A549 (cell line): ENCODE measurements at regions not wholly inside any gene's neighbourhood (a gene's known extent, or its start where the extent isn't known, plus 50 kb on each side); places are given as distances from the start of the nearest gene placed in this dataset.

ENCODE experiments used
- ATAC-seq, 2 experiments: fragments of 200-7000 bp in 1 of 2; fragments of >200 bp in 1 of 2; cut with Nextera tagmentation in 1 of 2; cut with Tn5 transposase in 1 of 2; 3 replicates each; pipeline versions ENCODE4 v1.8.0 to v1.9.1; 2018 to 2020; ENCODE audit warnings: mild to moderate bottlenecking in 1 of 2, moderate library complexity in 1 of 2
- CTCF ChIA-PET: fragments of 300-600 bp; sonication (Branson Sonifier 250); formaldehyde crosslinking; extraction: SDS; loops from one replicate; lab custom pipeline; 2021; ENCODE audit warnings: antibody characterized with exemption, inconsistent platforms; lab: Yijun Ruan, JAX
- POLR2A ChIA-PET: fragments of 350-600 bp; formaldehyde crosslinking; extraction: SDS; loops from one replicate; lab custom pipeline; 2021; ENCODE audit warnings: antibody characterized with exemption, inconsistent platforms; lab: Yijun Ruan, JAX
- DNase-seq, 2 experiments: peaks; one replicate each; pipeline versions ENCODE4 v3.0.0 to v3.0.0-alpha.2; 2011 to 2016; ENCODE audit warnings: low read depth in 1 of 2, low spot score in 1 of 2
- FAIRE-seq: peaks from 2 replicates; lab custom pipeline; 2011; peaks lifted over from hg19 to GRCh38; lab: Jason Lieb, UNC
- H3K27ac ChIP-seq, 2 experiments: fragments of >200 bp; sonication (Bioruptor Twin); formaldehyde crosslinking; 3 replicates each; pipeline ENCODE4 v1.5.1; 2016 to 2017
- H3K4me1 ChIP-seq: fragments of >200 bp; sonication (Bioruptor Twin); formaldehyde crosslinking; 3 replicates; pipeline ENCODE4 v1.6.1; 2016
- H3K4me2 ChIP-seq: fragments of >200 bp; sonication (Bioruptor Twin); formaldehyde crosslinking; 3 replicates; pipeline ENCODE4 v1.6.1; 2016
- H3K4me3 ChIP-seq: fragments of >200 bp; sonication (Bioruptor Twin); formaldehyde crosslinking; 3 replicates; pipeline ENCODE4 v1.5.1; 2016
- H3K9me3 ChIP-seq: fragments of >200 bp; sonication (Bioruptor Twin); formaldehyde crosslinking; 3 replicates; pipeline ENCODE4 v1.6.1; 2016
- BHLHE40 ChIP-seq: IDR thresholded peaks from 2 replicates; pipeline ENCODE4 v1.6.1; 2012; ENCODE audit warnings: low read depth, low read length, inconsistent platforms
- CBX8 ChIP-seq: fragments of 200-600 bp; sonication (generic); IDR thresholded peaks from 2 replicates; pipeline ENCODE4 v1.6.1; 2016
- CEBPB ChIP-seq, 2 experiments: fragments of >200 bp in 1 of 2; sonication (Bioruptor Twin) in 1 of 2; formaldehyde crosslinking in 1 of 2; IDR thresholded peaks; 2 replicates each; pipeline ENCODE4 v1.6.1; 2012 to 2016
- CHD2 ChIP-seq: fragments of 150-350 bp; IDR thresholded peaks from 2 replicates; pipeline ENCODE4 v1.6.1; 2014; ENCODE audit warnings: low read length; ENCODE audit not compliant: partially characterized antibody
- CHD4 ChIP-seq: fragments of 200-600 bp; sonication (generic); IDR thresholded peaks from 2 replicates; pipeline ENCODE4 v1.6.1; 2016; ENCODE audit warnings: antibody characterized with exemption, mild to moderate bottlenecking, borderline replicate concordance
- EP300 ChIP-seq, 2 experiments: fragments of >200 bp; sonication (Bioruptor Twin); formaldehyde crosslinking; IDR thresholded peaks; 2 replicates in 1 of 2; 3 replicates in 1 of 2; pipeline ENCODE4 v1.6.1; 2016 to 2017
- ESRRA ChIP-seq: fragments of 150-350 bp; IDR thresholded peaks from 2 replicates; pipeline ENCODE4 v1.6.1; 2014; ENCODE audit warnings: mild to moderate bottlenecking, low read length, borderline replicate concordance
- FOSB ChIP-seq: fragments of 250-450 bp; sonication (Bioruptor Pico); IDR thresholded peaks from 2 replicates; pipeline ENCODE4 v1.5.0; 2020; ENCODE audit warnings: mild to moderate bottlenecking, moderate library complexity
- FOSL2 ChIP-seq, 2 experiments: fragments of 450-650 bp in 1 of 2; fragments of >200 bp in 1 of 2; sonication (Bioruptor Twin) in 1 of 2; formaldehyde crosslinking; IDR thresholded peaks; 2 replicates each; pipeline versions ENCODE4 v1.5.0 to v1.6.1; 2016 to 2020; ENCODE audit warnings: mild to moderate bottlenecking in 1 of 2, moderate library complexity in 1 of 2
- HDAC2 ChIP-seq: fragments of 200-600 bp; sonication (generic); IDR thresholded peaks from 2 replicates; pipeline ENCODE4 v1.6.1; 2016
- HOXA7 ChIP-seq: fragments of 250-450 bp; sonication (Bioruptor Pico); IDR thresholded peaks from 2 replicates; pipeline ENCODE4 v1.5.0; 2020; ENCODE audit warnings: mild to moderate bottlenecking, moderate library complexity
- JUN ChIP-seq, 2 experiments: fragments of >200 bp; sonication (Bioruptor Twin); formaldehyde crosslinking; IDR thresholded peaks; 2 replicates in 1 of 2; 3 replicates in 1 of 2; pipeline ENCODE4 v1.6.1; 2016 to 2017
- KDM1A ChIP-seq: fragments of 200-600 bp; sonication (generic); IDR thresholded peaks from 2 replicates; pipeline ENCODE4 v1.6.1; 2016; ENCODE audit warnings: low read depth, mild to moderate bottlenecking
- MAZ ChIP-seq: fragments of 150-350 bp; IDR thresholded peaks from 2 replicates; pipeline ENCODE4 v1.6.1; 2014; ENCODE audit warnings: antibody characterized with exemption, low read depth, low read length, borderline replicate concordance
- MYC ChIP-seq: IDR thresholded peaks from 2 replicates; pipeline ENCODE4 v1.6.1; 2012; ENCODE audit warnings: mild to moderate bottlenecking, inconsistent platforms, low read length, improper control_type of control experiment, borderline replicate concordance
- NPAS2 ChIP-seq: fragments of 250-450 bp; sonication (Bioruptor Pico); IDR thresholded peaks from 2 replicates; pipeline ENCODE4 v1.8.0; 2022; ENCODE audit warnings: mild to moderate bottlenecking, moderate library complexity, borderline replicate concordance
- NR3C1 ChIP-seq: fragments of >200 bp; sonication (Bioruptor Twin); formaldehyde crosslinking; IDR thresholded peaks from 3 replicates; pipeline ENCODE4 v1.6.1; 2017
- PHF8 ChIP-seq: fragments of 200-600 bp; sonication (generic); IDR thresholded peaks from 2 replicates; pipeline ENCODE4 v1.6.1; 2016; ENCODE audit warnings: low read depth, mild to moderate bottlenecking, antibody characterized with exemption, moderate library complexity, borderline replicate concordance
- POLR2A ChIP-seq: IDR thresholded peaks from 2 replicates; pipeline ENCODE4 v1.6.1; 2012; ENCODE audit warnings: mild to moderate bottlenecking, low read length
- POLR2AphosphoS2 ChIP-seq: conservative IDR thresholded peaks from 2 replicates; pipeline ENCODE4 v1.6.1; 2012; ENCODE audit warnings: low read length, improper control_type of control experiment, inconsistent platforms
- RAD21 ChIP-seq, 2 experiments: fragments of >200 bp in 1 of 2; sonication (Bioruptor Twin) in 1 of 2; formaldehyde crosslinking in 1 of 2; IDR thresholded peaks in 1 of 2; conservative IDR thresholded peaks in 1 of 2; 2 replicates in 1 of 2; 3 replicates in 1 of 2; pipeline ENCODE4 v1.6.1; 2012 to 2018; ENCODE audit warnings: inconsistent platforms in 1 of 2
- RFX5 ChIP-seq: fragments of 450-650 bp; IDR thresholded peaks from 2 replicates; pipeline ENCODE4 v1.7.1; 2014; ENCODE audit warnings: antibody characterized with exemption, mild to moderate bottlenecking, moderate library complexity
- RNF2 ChIP-seq: fragments of 200-600 bp; sonication (generic); IDR thresholded peaks from 2 replicates; pipeline ENCODE4 v1.6.1; 2016; ENCODE audit warnings: low read depth, mild to moderate bottlenecking, antibody characterized with exemption, moderate library complexity, borderline replicate concordance
- SMC3 ChIP-seq: fragments of >200 bp; sonication (Bioruptor Twin); formaldehyde crosslinking; IDR thresholded peaks from 3 replicates; pipeline ENCODE4 v1.6.1; 2018; ENCODE audit warnings: inconsistent platforms
- SREBF2 ChIP-seq: fragments of 450-650 bp; IDR thresholded peaks from 2 replicates; pipeline ENCODE4 v1.6.1; 2014; ENCODE audit warnings: mild to moderate bottlenecking, moderate library complexity
- TFCP2L1 ChIP-seq: fragments of 250-450 bp; sonication (Bioruptor Pico); IDR thresholded peaks from 2 replicates; pipeline ENCODE4 v1.5.0; 2021; ENCODE audit warnings: mild to moderate bottlenecking
- TP53 ChIP-seq: fragments of 250-450 bp; sonication (Bioruptor Pico); IDR thresholded peaks from 2 replicates; pipeline ENCODE4 v1.5.0; 2021; ENCODE audit warnings: mild to moderate bottlenecking, moderate library complexity
- ZNF302 ChIP-seq: fragments of 250-450 bp; sonication (Bioruptor Pico); IDR thresholded peaks from 2 replicates; pipeline ENCODE4 v1.9.0; 2021; ENCODE audit warnings: inconsistent platforms, mild to moderate bottlenecking, moderate library complexity
- ZSCAN20 ChIP-seq: fragments of 250-450 bp; sonication (Bioruptor Pico); IDR thresholded peaks from 2 replicates; pipeline ENCODE4 v1.8.0; 2022; ENCODE audit warnings: mild to moderate bottlenecking, moderate library complexity
- WGBS: methylation state at CpG from one replicate; pipeline ENCODE4 v1.1.6; 2017; ENCODE audit errors: missing lambda C conversion rate; 5-methylcytosine and 5-hydroxymethylcytosine counted together
- TF ChIP-seq, protein P1 (sequence below): IDR thresholded peaks from 2 replicates; pipeline ENCODE4 v1.6.1; 2012
- TF ChIP-seq, protein P2 (sequence below): fragments of 250-450 bp; sonication (Bioruptor Pico); IDR thresholded peaks from 2 replicates; pipeline ENCODE4 v1.5.0; 2020; ENCODE audit warnings: low read depth, mild to moderate bottlenecking, moderate library complexity

DNA sequence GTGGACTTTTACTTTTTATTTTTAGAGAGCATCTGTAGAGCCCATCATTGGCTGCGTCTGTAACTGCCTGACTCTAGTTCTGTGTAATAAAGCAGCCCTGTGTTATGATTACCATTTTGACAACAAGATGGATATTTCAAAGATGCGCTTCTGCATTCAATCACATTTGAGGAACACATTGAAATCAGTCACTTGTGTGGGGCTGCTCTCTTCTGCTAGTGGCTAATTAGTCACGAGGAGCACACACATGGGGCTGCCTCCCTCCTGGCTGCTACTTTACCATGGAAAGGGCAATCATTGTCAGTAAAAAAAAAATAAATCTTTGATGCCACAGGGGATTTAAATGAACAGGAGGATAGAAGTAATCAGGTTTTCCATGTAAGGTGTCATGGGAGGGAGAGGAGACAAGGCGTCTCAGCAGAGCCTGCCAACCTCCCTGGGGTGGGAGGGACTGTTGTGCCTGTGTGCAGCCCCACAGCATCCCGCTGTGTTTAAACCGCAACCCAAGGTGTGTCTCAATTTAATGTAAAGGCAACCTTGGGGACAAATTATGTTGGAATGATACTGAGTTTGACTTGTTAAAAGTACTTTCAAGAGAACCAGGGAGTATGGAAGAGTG, 205.2 kb upstream of the COBL start:
- WGBS, result 6% methylated on average over 6 of the region's 6 CpGs
- FAIRE-seq (no peak), DNase-seq (no peak), ATAC-seq (no peak)
- Histone ChIP-seq H3K9me3 (no peaks in the 10 kb centered on the region), H3K4me2 (no peak overlapping the region), H3K27ac (no peak overlapping the region), H3K4me1 (no peaks in the 10 kb centered on the region), H3K4me3 (no peak overlapping the region)
- CTCF ChIA-PET, result no interaction called here
- TF ChIP-seq SREBF2 (no peak), TP53 (CRISPR knock-in tag) (no peak)
- POLR2A ChIA-PET, result no interaction called here

DNA sequence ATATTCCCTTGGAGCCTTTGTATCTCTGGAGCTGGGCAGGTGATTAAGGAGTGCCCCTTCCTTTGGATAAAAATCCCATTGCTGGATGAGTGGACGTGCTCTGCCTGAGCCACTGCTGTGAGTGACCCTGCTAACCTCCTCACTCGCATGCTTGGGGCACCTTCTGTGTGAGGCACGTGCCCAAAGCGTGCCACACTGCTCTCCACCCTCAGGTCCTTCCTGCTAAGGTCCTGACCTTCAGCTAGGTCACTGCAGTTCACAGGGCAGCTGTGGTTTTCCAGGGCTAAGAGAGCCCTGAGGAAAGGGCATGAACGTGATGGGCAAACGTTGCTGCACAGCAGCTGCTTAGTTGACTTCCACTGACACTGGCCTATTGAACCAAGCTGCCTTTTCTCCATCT, 204.4 kb upstream of the COBL start:
- ATAC-seq, result no peak
- POLR2A ChIA-PET, result no interaction called here

DNA sequence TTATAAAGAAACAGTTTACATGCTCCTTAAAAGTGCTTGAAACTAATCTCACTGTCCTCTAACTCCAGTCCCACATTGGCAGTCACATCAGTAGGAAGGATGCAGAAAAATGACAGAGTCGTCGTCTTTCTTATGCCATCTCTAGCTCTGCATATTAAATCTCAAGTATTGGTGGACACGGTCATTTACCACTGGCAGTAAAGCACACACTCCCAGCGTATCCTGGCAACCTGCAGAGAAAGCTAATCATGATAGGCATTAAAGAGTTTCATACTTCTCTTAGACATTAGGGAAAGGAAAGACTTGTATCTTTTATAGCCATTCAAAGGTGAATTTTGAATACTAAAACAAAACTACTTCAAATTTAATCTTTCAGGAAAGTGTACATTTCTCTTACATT, 202.0 kb upstream of the COBL start:
- POLR2A ChIA-PET, result no interaction called here
- TF ChIP-seq TFCP2L1 (CRISPR knock-in tag) (no peak), JUN (IDR thresholded peaks at IDR 0.05) (no peak), ESRRA (no peak), POLR2AphosphoS2 (no peak), CHD4 (no peak), ZSCAN20 (CRISPR knock-in tag) (no peak), PHF8 (no peak), POLR2A (no peak), MAZ (no peak), FOSL2 (IDR thresholded peaks at IDR 0.05) (no peak), FOSL2 (CRISPR knock-in tag; IDR thresholded peaks at IDR 0.05) (no peak), FOSB (no peak), SREBF2 (no peak)
- TF ChIP-seq, protein P1, sequence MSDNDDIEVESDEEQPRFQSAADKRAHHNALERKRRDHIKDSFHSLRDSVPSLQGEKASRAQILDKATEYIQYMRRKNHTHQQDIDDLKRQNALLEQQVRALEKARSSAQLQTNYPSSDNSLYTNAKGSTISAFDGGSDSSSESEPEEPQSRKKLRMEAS, result no peak
- CTCF ChIA-PET, result no interaction called here
- H3K4me2 ChIP-seq, result no peak overlapping the region
- H3K9me3 ChIP-seq, result no peaks in the 10 kb centered on the region
- no peak for FAIRE-seq
- no peaks in the 10 kb centered on the region for H3K4me1 ChIP-seq
- no peak overlapping the region for H3K4me3 ChIP-seq
- no peak overlapping the region for H3K27ac ChIP-seq
- WGBS, result 0% methylated on average over 4 of the region's 4 CpGs
- ATAC-seq, result no peak
- no peak for DNase-seq

More for the DNA sequence above, 204.4 kb upstream of the COBL start:
- no peak overlapping the region for H3K4me2 ChIP-seq
- CTCF ChIA-PET, result no interaction called here
- no peak for DNase-seq
- H3K4me3 ChIP-seq, result no peak overlapping the region
- H3K4me1 ChIP-seq, result no peaks in the 10 kb centered on the region
- no peak for TF ChIP-seq KDM1A
- TF ChIP-seq NPAS2, result no peak
- no peak for TF ChIP-seq HOXA7 (CRISPR knock-in tag)
- no peak for TF ChIP-seq SMC3
- TF ChIP-seq CEBPB (IDR thresholded peaks at IDR 0.05), result no peak
- TF ChIP-seq ZNF302 (CRISPR knock-in tag), result no peak
- no peak for TF ChIP-seq SREBF2
- TF ChIP-seq BHLHE40, result no peak
- TF ChIP-seq CBX8, result no peak
- no peak for TF ChIP-seq MYC
- no peak for TF ChIP-seq RNF2
- H3K27ac ChIP-seq, result no peak overlapping the region
- no peaks in the 10 kb centered on the region for H3K9me3 ChIP-seq
- FAIRE-seq, result no peak
- 0% methylated on average over 6 of the region's 6 CpGs for WGBS

DNA sequence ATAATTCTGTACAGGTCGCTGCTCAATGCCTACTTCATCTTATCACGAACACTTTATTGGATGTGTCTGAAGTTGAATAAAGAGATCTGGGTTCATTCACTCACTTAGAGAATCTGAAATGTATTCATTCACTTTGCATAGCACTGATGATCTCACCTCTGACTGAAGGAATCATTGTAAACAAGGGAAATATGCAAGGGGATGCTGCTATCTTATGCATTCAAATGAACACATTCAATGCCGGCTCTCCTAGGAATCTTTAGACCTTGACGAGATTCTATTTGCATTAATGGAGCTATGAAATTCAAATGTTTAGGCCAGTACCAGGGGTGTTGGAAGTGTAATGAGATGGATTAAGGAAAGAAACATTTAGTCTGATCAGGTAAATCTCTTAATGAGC, 200.6 kb upstream of the COBL start:
- no peak for FAIRE-seq
- Histone ChIP-seq H3K27ac (no peak overlapping the region), H3K4me1 (no peaks in the 10 kb centered on the region), H3K4me3 (no peak overlapping the region), H3K9me3 (no peaks in the 10 kb centered on the region), H3K4me2 (no peak overlapping the region)
- CTCF ChIA-PET, result no interaction called here
- 9% methylated on average over 4 of the region's 4 CpGs for WGBS
- ATAC-seq, result no peak
- no peak for DNase-seq
- POLR2A ChIA-PET, result no interaction called here
- no peak for TF ChIP-seq CEBPB (IDR thresholded peaks at IDR 0.05)
- no peak for TF ChIP-seq RAD21 (conservative IDR thresholded peaks at IDR 0.05 in 1 of 2, IDR thresholded peaks at IDR 0.05 in 1 of 2)
- no peak for TF ChIP-seq BHLHE40
- no peak for TF ChIP-seq HDAC2
- TF ChIP-seq, protein P2, sequence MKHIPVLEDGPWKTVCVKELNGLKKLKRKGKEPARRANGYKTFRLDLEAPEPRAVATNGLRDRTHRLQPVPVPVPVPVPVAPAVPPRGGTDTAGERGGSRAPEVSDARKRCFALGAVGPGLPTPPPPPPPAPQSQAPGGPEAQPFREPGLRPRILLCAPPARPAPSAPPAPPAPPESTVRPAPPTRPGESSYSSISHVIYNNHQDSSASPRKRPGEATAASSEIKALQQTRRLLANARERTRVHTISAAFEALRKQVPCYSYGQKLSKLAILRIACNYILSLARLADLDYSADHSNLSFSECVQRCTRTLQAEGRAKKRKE (CRISPR knock-in tag), result no peak
- no peak for TF ChIP-seq EP300 (IDR thresholded peaks at IDR 0.05)
- TF ChIP-seq CHD2, result no peak
- no peak for TF ChIP-seq NR3C1
- TF ChIP-seq RFX5, result no peak
